Adrenal gland (tissue), 9 donors: ENCODE measurements at regions not wholly inside any gene's neighbourhood (a gene's known extent, or its start where the extent isn't known, plus 50 kb on each side); places are given as distances from the start of the nearest gene placed in this dataset.

ENCODE experiments used
- DNase-seq, 7 donors: peaks; one replicate each; pipeline ENCODE4 v3.0.0-alpha.2; 2019 to 2020
- H3K27ac ChIP-seq, 5 donors: fragments of 200-600 bp; sonication (generic) in 4 of 5; 1 replicate in 3 of 5; 2 replicates in 2 of 5; pipeline versions ENCODE4 v1.5.1 to v1.8.0; 2016 to 2020; ENCODE audit warnings: mild to moderate bottlenecking in 1 of 5
- H3K27me3 ChIP-seq: fragments of 200-600 bp; 2 replicates; pipeline ENCODE4 v1.8.0; 2021
- H3K36me3 ChIP-seq, 2 donors: fragments of 200-600 bp; replicated peaks in 1 of 2; 1 replicate in 1 of 2; 2 replicates in 1 of 2; pipeline versions ENCODE4 v1.5.1 to v1.8.0; 2018 to 2022
- H3K4me1 ChIP-seq, 2 donors: fragments of 200-600 bp; replicated peaks in 1 of 2; 1 replicate in 1 of 2; 2 replicates in 1 of 2; pipeline versions ENCODE4 v1.5.1 to v1.8.0; 2018 to 2021
- H3K4me3 ChIP-seq, 4 donors: fragments of 200-600 bp; sonication (generic) in 3 of 4; one replicate each; pipeline ENCODE4 v1.5.1; 2016 to 2018
- H3K9me3 ChIP-seq, 3 donors: fragments of 200-600 bp; sonication (generic) in 1 of 3; replicated peaks in 1 of 3; 1 replicate in 2 of 3; 2 replicates in 1 of 3; pipeline versions ENCODE4 v1.5.1 to v1.8.0; 2016 to 2021
- POLR2A ChIP-seq, 2 donors: fragments of 450-650 bp; IDR thresholded peaks; one replicate each; pipeline ENCODE4 v1.6.1; 2017; ENCODE audit warnings: antibody characterized with exemption in 2 of 2, mild to moderate bottlenecking in 2 of 2, moderate library complexity in 1 of 2
- WGBS, 4 donors: extraction: QIAGEN DNeasy Blood & Tissue Kit in 2 of 4; methylation state at CpG; one replicate each; pipeline versions ENCODE4 v1.1.5 to v1.1.7; 2013 to 2017; 5-methylcytosine and 5-hydroxymethylcytosine counted together
- intact Hi-C, 2 donors: fragments of 100-400 bp; cut with DNase I; formaldehyde crosslinking; loops; one replicate each; pipeline versions ENCODE4 v1.14.1 to v1.15.0; 2022 to 2023
- TF ChIP-seq, protein P1 (sequence below), 6 experiments: fragments of 450-650 bp in 4 of 6; fragments of 200-600 bp in 2 of 6; sonication (generic) in 1 of 6; IDR thresholded peaks; 1 replicate in 5 of 6; 2 replicates in 1 of 6; pipeline versions ENCODE4 v1.5.1 to v1.8.0; 2016 to 2021; ENCODE audit warnings: antibody characterized with exemption in 6 of 6, mild to moderate bottlenecking in 2 of 6, moderate library complexity in 1 of 6
- donor health status: healthy with polysubstance abuse.
- donor health status: Bipolar disorder and iron deficiency.
- donor health status: DM: yes; HTN: yes; CAD: no.
- donor health status: DM: no; HTN: no; CAD: no.
- donor health status: DM: no; HTN: no; CAD: no.

GRCh38 chr7:42621543-42622219 lies 290.2 kb downstream of the C7orf25 start:
- DNase-seq: no peak
- Histone ChIP-seq H3K27me3 (no peaks in the 10 kb centered on the region), H3K9me3 (no peaks in the 10 kb centered on the region), H3K4me1 (no peaks in the 10 kb centered on the region), H3K4me3 (no peak overlapping the region), H3K36me3 (no peaks in the 10 kb centered on the region), H3K27ac (no peak overlapping the region)
- 69 to 73% (median 69%) methylated on average over 3 of the region's 3 CpGs for WGBS, 4 donors
- TF ChIP-seq, protein P1, sequence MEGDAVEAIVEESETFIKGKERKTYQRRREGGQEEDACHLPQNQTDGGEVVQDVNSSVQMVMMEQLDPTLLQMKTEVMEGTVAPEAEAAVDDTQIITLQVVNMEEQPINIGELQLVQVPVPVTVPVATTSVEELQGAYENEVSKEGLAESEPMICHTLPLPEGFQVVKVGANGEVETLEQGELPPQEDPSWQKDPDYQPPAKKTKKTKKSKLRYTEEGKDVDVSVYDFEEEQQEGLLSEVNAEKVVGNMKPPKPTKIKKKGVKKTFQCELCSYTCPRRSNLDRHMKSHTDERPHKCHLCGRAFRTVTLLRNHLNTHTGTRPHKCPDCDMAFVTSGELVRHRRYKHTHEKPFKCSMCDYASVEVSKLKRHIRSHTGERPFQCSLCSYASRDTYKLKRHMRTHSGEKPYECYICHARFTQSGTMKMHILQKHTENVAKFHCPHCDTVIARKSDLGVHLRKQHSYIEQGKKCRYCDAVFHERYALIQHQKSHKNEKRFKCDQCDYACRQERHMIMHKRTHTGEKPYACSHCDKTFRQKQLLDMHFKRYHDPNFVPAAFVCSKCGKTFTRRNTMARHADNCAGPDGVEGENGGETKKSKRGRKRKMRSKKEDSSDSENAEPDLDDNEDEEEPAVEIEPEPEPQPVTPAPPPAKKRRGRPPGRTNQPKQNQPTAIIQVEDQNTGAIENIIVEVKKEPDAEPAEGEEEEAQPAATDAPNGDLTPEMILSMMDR (IDR thresholded peaks at IDR 0.05): no peak
- TF ChIP-seq POLR2A (IDR thresholded peaks at IDR 0.05): no peak
- intact Hi-C loops: no loop called here

GRCh38 chr7:42618651-42619360 lies 293.1 kb downstream of the C7orf25 start:
- WGBS, 4 donors: 83 to 92% (median 85%) methylated on average over 7 of the region's 7 CpGs
- intact Hi-C loops: no loop called here
- H3K36me3 ChIP-seq: no peaks in the 10 kb centered on the region
- no peak overlapping the region for H3K4me3 ChIP-seq
- H3K27ac ChIP-seq: no peak overlapping the region
- no peak for TF ChIP-seq POLR2A (IDR thresholded peaks at IDR 0.05)
- TF ChIP-seq, protein P1 (IDR thresholded peaks at IDR 0.05): no peak
- no peaks in the 10 kb centered on the region for H3K4me1 ChIP-seq
- no peaks in the 10 kb centered on the region for H3K9me3 ChIP-seq
- H3K27me3 ChIP-seq: no peaks in the 10 kb centered on the region
- DNase-seq: no peak

GRCh38 chr7:42617806-42618457 lies 293.9 kb downstream of the C7orf25 start:
- no peaks in the 10 kb centered on the region for H3K36me3 ChIP-seq
- intact Hi-C loops: no loop called here
- no peak for DNase-seq
- TF ChIP-seq POLR2A (IDR thresholded peaks at IDR 0.05): no peak
- TF ChIP-seq, protein P1 (IDR thresholded peaks at IDR 0.05): no peak
- no peaks in the 10 kb centered on the region for H3K27me3 ChIP-seq
- WGBS, 4 donors: 54 to 63% (median 61%) methylated on average over 6 to 8 of the region's 8 CpGs
- no peaks in the 10 kb centered on the region for H3K9me3 ChIP-seq
- no peaks in the 10 kb centered on the region for H3K4me1 ChIP-seq
- H3K27ac ChIP-seq: no peak overlapping the region
- H3K4me3 ChIP-seq: no peak overlapping the region

DNA sequence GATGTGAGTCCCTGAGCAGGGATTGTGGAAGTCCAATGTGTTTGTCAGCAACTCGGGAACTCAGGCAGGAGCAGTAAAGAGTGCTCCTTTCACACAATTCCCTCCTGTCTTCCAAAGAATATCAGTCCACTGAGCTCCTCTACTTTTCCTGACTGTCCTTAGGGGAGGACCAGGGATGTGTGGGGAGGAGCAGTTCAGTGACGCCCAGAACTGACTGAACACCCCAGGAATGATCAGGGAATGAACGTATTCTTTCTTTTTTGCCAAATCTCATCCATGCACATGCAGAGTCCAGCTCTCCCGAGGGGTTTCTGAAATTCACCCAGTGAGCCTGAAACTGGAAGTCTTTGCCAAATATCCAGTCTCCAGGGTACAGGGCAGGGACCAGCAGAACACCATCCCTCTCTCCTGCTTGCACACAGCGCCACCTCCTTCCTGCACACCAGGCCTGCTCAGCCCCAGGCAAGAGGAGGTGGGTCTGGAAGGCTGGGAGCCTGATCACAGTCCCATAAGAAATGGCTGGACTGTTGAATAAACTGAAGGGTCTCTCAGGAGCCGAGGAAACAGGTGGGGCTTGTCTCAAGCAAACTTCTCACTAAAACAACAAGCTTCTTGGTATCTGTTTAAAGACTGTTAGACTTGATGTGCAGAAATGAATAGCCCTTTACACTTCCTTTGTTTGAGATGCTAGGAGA lies 294.7 kb downstream of the C7orf25 start:
- no peaks in the 10 kb centered on the region for H3K4me1 ChIP-seq
- no peak for DNase-seq

More for the DNA sequence above, 294.7 kb downstream of the C7orf25 start:
- intact Hi-C loops: no loop called here
- Histone ChIP-seq H3K36me3 (no peaks in the 10 kb centered on the region), H3K4me3 (no peak overlapping the region), H3K27me3 (no peaks in the 10 kb centered on the region), H3K27ac (no peak overlapping the region), H3K9me3 (no peaks in the 10 kb centered on the region)
- TF ChIP-seq POLR2A (IDR thresholded peaks at IDR 0.05): no peak
- TF ChIP-seq, protein P1 (IDR thresholded peaks at IDR 0.05): no peak
- WGBS, 4 donors: 80 to 81% (median 81%) methylated on average over 6 of the region's 6 CpGs
